GM19463 (cell line): ENCODE measurements at regions not wholly inside any gene's neighbourhood (a gene's known extent, or its start where the extent isn't known, plus 50 kb on each side); places are given as distances from the start of the nearest gene placed in this dataset.

Experiments used
- ATAC-seq: cut with Tn5 transposase; IDR thresholded peaks from one replicate; pipeline ENCODE4 v1.9.1; 2021; ENCODE audit warnings: mild to moderate bottlenecking, moderate library complexity; ENCODE audit not compliant: unreplicated experiment

- no peak for ATAC-seq
Measured at GRCh38 chr9:84575705-84576104, 93.8 kb upstream of the NTRK2 start.

GRCh38 chr9:84583866-84584265, 85.7 kb upstream of the NTRK2 start:
- no peak for ATAC-seq

GRCh38 chr9:84586662-84587061, 82.9 kb upstream of the NTRK2 start:
- no peak for ATAC-seq

- no peak for ATAC-seq
Measured at GRCh38 chr9:84587153-84587552, 82.4 kb upstream of the NTRK2 start.

- no peak for ATAC-seq
Measured at GRCh38 chr9:84589542-84589941, 80.0 kb upstream of the NTRK2 start.

GRCh38 chr9:84590706-84591105, 78.8 kb upstream of the NTRK2 start:
- no peak for ATAC-seq

- no peak for ATAC-seq
Measured at GRCh38 chr9:84592918-84593317, 76.6 kb upstream of the NTRK2 start.

- no peak for ATAC-seq
Measured at GRCh38 chr9:84593352-84593751, 76.2 kb upstream of the NTRK2 start.

- ATAC-seq, result peak; percentile 90
Measured at GRCh38 chr9:84597131-84597530, 72.4 kb upstream of the NTRK2 start.

GRCh38 chr9:84598921-84599636, 70.5 kb upstream of the NTRK2 start:
- ATAC-seq, result no peak

- no peak for ATAC-seq
Measured at GRCh38 chr9:84600739-84601138, 68.8 kb upstream of the NTRK2 start.

GRCh38 chr9:84604223-84604622, 65.3 kb upstream of the NTRK2 start:
- no peak for ATAC-seq

- ATAC-seq, result no peak
Measured at GRCh38 chr9:84609779-84610178, 59.8 kb upstream of the NTRK2 start.

GRCh38 chr9:84613431-84613830, 56.1 kb upstream of the NTRK2 start:
- no peak for ATAC-seq

GRCh38 chr9:84615544-84615943, 54.0 kb upstream of the NTRK2 start:
- no peak for ATAC-seq

- no peak for ATAC-seq
Measured at GRCh38 chr9:84617411-84618029, 52.0 kb upstream of the NTRK2 start.
